Endothelial cell of umbilical vein (primary cell): ENCODE measurements at regions not wholly inside any gene's neighbourhood (a gene's known extent, or its start where the extent isn't known, plus 50 kb on each side); places are given as distances from the start of the nearest gene placed in this dataset.

ENCODE experiments used
- EZH2 ChIP-seq: IDR thresholded peaks from 2 replicates; pipeline ENCODE4 v1.6.1; 2012; ENCODE audit warnings: borderline replicate concordance, low read depth, mild to moderate bottlenecking, moderate library complexity, low read length, inconsistent platforms; ENCODE audit not compliant: severe bottlenecking
- GATA2 ChIP-seq: IDR thresholded peaks from 2 replicates; pipeline ENCODE4 v1.7.0; 2011; ENCODE audit warnings: low read depth, mild to moderate bottlenecking, moderate library complexity, mixed read lengths, low read length; ENCODE audit not compliant: insufficient read length, insufficient read depth
- JUN ChIP-seq: IDR thresholded peaks from 2 replicates; pipeline ENCODE4 v1.6.1; 2011; ENCODE audit warnings: borderline replicate concordance, low read depth; ENCODE audit not compliant: insufficient read length, insufficient read depth
- POLR2A ChIP-seq: IDR thresholded peaks from 2 replicates; pipeline ENCODE4 v1.6.1; 2012; ENCODE audit warnings: low read depth, mild to moderate bottlenecking, control low read depth, low read length
- POLR2AphosphoS5 ChIP-seq: IDR thresholded peaks from 2 replicates; pipeline ENCODE4 v1.6.1; 2012; ENCODE audit warnings: low read depth, mild to moderate bottlenecking, control low read depth, low read length, moderate library complexity; ENCODE audit not compliant: insufficient read depth
- TF ChIP-seq, protein P1 (sequence below), 2 donors: IDR thresholded peaks; 1 replicate in 1 of 2; 2 replicates in 1 of 2; pipeline ENCODE4 v1.5.1; 2011; ENCODE audit warnings: low read length in 2 of 2, mild to moderate bottlenecking in 2 of 2, moderate library complexity in 2 of 2, control low read depth in 1 of 2, inconsistent platforms in 1 of 2, low read depth in 1 of 2; ENCODE audit not compliant: insufficient read depth in 1 of 2; ENCODE audit errors: extremely low read depth in 1 of 2

DNA sequence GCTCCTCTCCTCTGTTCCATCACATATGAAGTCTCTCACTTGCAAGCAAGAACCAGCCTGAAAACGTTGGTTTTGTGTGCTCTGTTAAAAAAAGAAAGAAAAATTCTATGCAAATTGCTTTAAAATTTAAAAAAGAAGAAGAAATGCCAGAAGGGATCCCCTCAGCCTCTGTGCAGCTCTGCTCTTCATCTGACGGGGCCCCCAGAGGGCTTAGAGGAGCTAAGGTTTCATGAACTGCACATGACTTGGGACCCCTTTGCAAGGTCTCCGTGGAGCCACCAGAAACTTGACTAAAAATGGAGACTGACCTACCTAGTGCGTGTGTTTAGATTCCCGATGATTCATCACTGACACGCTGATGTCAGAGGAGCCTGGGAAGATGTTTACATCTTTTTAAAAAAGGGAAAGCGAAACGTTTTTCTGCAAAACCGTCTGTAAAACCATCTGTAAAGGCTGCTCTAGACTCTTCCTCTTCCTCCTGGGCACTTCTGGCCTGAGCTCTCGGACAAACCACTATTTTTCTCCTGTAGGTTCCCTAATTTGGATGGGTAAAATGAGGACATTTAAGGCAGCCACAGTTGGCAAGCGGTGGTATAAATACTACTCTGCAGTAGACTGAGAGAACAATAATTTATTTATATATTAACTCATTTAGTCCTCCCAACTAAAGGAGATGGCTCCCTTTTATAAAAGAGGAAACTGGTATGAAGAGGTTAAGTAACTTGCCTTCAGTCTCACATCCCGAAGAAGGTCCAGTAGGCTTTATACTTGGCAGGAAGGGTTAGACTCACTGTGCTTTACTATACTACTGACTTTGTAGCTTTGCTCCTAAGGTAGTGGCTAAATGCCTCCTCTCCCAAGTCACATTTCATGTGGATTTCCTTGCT is 67.2 kb upstream of the POLG start:
- TF ChIP-seq, protein P1, sequence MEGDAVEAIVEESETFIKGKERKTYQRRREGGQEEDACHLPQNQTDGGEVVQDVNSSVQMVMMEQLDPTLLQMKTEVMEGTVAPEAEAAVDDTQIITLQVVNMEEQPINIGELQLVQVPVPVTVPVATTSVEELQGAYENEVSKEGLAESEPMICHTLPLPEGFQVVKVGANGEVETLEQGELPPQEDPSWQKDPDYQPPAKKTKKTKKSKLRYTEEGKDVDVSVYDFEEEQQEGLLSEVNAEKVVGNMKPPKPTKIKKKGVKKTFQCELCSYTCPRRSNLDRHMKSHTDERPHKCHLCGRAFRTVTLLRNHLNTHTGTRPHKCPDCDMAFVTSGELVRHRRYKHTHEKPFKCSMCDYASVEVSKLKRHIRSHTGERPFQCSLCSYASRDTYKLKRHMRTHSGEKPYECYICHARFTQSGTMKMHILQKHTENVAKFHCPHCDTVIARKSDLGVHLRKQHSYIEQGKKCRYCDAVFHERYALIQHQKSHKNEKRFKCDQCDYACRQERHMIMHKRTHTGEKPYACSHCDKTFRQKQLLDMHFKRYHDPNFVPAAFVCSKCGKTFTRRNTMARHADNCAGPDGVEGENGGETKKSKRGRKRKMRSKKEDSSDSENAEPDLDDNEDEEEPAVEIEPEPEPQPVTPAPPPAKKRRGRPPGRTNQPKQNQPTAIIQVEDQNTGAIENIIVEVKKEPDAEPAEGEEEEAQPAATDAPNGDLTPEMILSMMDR (IDR thresholded peaks at IDR 0.05; ENCODE audit: extremely low read depth in 1 of 2, insufficient read depth in 1 of 2, low read depth in 1 of 2, low read length in 2 of 2) = no peak
- TF ChIP-seq POLR2A (no peak), JUN (no peak), EZH2 (no peak), POLR2AphosphoS5 (no peak), GATA2 (no peak)
